ENCODE measurements at regions not wholly inside any gene's neighbourhood (a gene's known extent, or its start where the extent isn't known, plus 50 kb on each side); places are given as distances from the start of the nearest gene placed in this dataset.

DNA sequence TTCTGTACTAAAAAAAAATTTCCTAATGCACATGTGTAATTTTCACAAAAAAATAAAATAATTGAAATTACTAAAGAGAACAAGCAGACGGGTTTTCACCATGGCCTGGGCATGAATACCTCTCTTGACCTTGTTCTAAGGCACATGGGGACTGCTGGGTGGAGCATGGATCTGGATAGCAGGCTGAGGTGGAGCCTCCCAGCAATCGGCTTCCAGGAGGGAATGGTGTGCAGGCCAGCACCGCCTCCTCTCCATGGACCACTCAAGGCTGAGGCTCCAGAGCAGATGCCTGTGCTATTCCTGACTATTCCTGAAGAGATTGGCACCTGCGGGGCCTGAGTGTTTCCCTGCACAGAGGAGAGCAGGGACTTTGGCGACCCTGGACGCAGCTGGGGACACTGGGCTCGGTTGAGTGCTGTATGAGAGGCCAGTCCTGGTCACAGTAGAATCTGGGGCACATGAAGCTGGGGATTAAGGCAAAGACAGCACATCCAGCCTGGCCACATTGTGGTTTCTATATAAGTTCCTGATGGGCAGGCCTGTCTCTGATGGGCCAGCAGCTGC is 963.6 kb downstream of the BRD1 start:
- ChIA-PET CTCF (interaction anchor here (1.2 to 1.5 kb wide), 2 partner anchors 12 to 138 kb away, joined by 3 read pairs; no protein-coding TSS in a partner anchor), POLR2A (no interaction called here)
- H3K4me1 ChIP-seq (ENCODE audit: control insufficient read depth, insufficient read depth, low read length) = no peaks in the 10 kb centered on the region
- TF ChIP-seq ZNF335 (tag by site-specific recombination; conservative IDR thresholded peaks at IDR 0.05) (no peak), ZNF292 (tag by site-specific recombination; IDR thresholded peaks at IDR 0.05; ENCODE audit: borderline replicate concordance, low read depth) (no peak), ELK4 (IDR thresholded peaks at IDR 0.05; ENCODE audit: borderline replicate concordance, low read depth, low read length) (no peak), ZNF140 (tag by site-specific recombination; IDR thresholded peaks at IDR 0.05) (no peak), ZFP3 (tag by site-specific recombination; IDR thresholded peaks at IDR 0.05; ENCODE audit: low read depth) (no peak), ZNF114 (tag by site-specific recombination; IDR thresholded peaks at IDR 0.05) (no peak)
- TF ChIP-seq, protein P1, sequence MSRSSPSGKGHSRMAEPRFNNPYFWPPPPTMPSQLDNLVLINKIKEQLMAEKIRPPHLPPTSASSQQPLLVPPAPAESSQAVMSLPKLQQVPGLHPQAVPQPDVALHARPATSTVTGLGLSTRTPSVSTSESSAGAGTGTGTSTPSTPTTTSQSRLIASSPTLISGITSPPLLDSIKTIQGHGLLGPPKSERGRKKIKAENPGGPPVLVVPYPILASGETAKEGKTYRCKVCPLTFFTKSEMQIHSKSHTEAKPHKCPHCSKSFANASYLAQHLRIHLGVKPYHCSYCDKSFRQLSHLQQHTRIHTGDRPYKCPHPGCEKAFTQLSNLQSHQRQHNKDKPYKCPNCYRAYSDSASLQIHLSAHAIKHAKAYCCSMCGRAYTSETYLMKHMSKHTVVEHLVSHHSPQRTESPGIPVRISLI (tag by site-specific recombination; IDR thresholded peaks at IDR 0.05) = no peak
- H3K9me3 ChIP-seq (ENCODE audit: control insufficient read depth, insufficient read depth, low read depth, low read length) = no peaks in the 10 kb centered on the region
- no peak overlapping the region for H3K4me3 ChIP-seq (ENCODE audit: low read depth, low read length)
- no peaks in the 10 kb centered on the region for H3K36me3 ChIP-seq (ENCODE audit: control insufficient read depth in 2 of 2, insufficient read depth in 1 of 2, low read length in 2 of 2)
- no peak overlapping the region for H3K27ac ChIP-seq (ENCODE audit: extremely low read depth, low read depth, low read length)

GRCh38 chr22:48860557-48860956 is 967.1 kb downstream of the BRD1 start:
- Histone ChIP-seq H3K9me3 (ENCODE audit: control insufficient read depth, insufficient read depth, low read depth, low read length) (no peaks in the 10 kb centered on the region), H3K36me3 (ENCODE audit: control insufficient read depth in 2 of 2, insufficient read depth in 1 of 2, low read length in 2 of 2) (no peaks in the 10 kb centered on the region), H3K27ac (ENCODE audit: extremely low read depth, low read depth, low read length) (no peak overlapping the region), H3K4me3 (ENCODE audit: low read depth, low read length) (no peak overlapping the region), H3K4me1 (ENCODE audit: control insufficient read depth, insufficient read depth, low read length) (no peaks in the 10 kb centered on the region)
- TF ChIP-seq ZNF677 (tag by site-specific recombination; IDR thresholded peaks at IDR 0.05) (no peak), ZNF560 (tag by site-specific recombination; IDR thresholded peaks at IDR 0.05; ENCODE audit: borderline replicate concordance) (no peak), SP2 (tag by site-specific recombination; IDR thresholded peaks at IDR 0.05) (no peak), ZNF596 (tag by site-specific recombination; IDR thresholded peaks at IDR 0.05) (no peak), HOXD13 (CRISPR knock-in tag; IDR thresholded peaks at IDR 0.05; ENCODE audit: borderline replicate concordance) (no peak), GLIS1 (tag by site-specific recombination; IDR thresholded peaks at IDR 0.05) (no peak), ZNF19 (tag by site-specific recombination; IDR thresholded peaks at IDR 0.05; ENCODE audit: low read depth) (no peak), OSR2 (tag by site-specific recombination; IDR thresholded peaks at IDR 0.05) (no peak), ZBTB8A (tag by site-specific recombination; IDR thresholded peaks at IDR 0.05) (no peak), ZNF37A (tag by site-specific recombination; IDR thresholded peaks at IDR 0.05) (no peak)
- TF ChIP-seq, protein P2, sequence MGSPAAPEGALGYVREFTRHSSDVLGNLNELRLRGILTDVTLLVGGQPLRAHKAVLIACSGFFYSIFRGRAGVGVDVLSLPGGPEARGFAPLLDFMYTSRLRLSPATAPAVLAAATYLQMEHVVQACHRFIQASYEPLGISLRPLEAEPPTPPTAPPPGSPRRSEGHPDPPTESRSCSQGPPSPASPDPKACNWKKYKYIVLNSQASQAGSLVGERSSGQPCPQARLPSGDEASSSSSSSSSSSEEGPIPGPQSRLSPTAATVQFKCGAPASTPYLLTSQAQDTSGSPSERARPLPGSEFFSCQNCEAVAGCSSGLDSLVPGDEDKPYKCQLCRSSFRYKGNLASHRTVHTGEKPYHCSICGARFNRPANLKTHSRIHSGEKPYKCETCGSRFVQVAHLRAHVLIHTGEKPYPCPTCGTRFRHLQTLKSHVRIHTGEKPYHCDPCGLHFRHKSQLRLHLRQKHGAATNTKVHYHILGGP (tag by site-specific recombination; IDR thresholded peaks at IDR 0.05) = no peak
- TF ChIP-seq, protein P3, sequence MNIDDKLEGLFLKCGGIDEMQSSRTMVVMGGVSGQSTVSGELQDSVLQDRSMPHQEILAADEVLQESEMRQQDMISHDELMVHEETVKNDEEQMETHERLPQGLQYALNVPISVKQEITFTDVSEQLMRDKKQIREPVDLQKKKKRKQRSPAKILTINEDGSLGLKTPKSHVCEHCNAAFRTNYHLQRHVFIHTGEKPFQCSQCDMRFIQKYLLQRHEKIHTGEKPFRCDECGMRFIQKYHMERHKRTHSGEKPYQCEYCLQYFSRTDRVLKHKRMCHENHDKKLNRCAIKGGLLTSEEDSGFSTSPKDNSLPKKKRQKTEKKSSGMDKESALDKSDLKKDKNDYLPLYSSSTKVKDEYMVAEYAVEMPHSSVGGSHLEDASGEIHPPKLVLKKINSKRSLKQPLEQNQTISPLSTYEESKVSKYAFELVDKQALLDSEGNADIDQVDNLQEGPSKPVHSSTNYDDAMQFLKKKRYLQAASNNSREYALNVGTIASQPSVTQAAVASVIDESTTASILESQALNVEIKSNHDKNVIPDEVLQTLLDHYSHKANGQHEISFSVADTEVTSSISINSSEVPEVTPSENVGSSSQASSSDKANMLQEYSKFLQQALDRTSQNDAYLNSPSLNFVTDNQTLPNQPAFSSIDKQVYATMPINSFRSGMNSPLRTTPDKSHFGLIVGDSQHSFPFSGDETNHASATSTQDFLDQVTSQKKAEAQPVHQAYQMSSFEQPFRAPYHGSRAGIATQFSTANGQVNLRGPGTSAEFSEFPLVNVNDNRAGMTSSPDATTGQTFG (tag by site-specific recombination; IDR thresholded peaks at IDR 0.05; ENCODE audit: borderline replicate concordance) = no peak
- POLR2A ChIA-PET = no interaction called here
- CTCF ChIA-PET = no interaction called here
